Rectal smooth muscle tissue (tissue), 1 donor: ENCODE measurements at regions not wholly inside any gene's neighbourhood (a gene's known extent, or its start where the extent isn't known, plus 50 kb on each side); places are given as distances from the start of the nearest gene placed in this dataset.
"Not testable (repeated sequence)": the region's sequence is repeated elsewhere in the genome, so short reads cannot be mapped to it uniquely, and the experiment has no call there.

Source experiments
- H3K27ac ChIP-seq: one replicate; pipeline ENCODE4 v1.7.0; 2013; ENCODE audit warnings: low read depth, low read length, inconsistent platforms
- H3K27me3 ChIP-seq: one replicate; pipeline ENCODE4 v1.7.0; 2013; ENCODE audit warnings: low read length; ENCODE audit not compliant: control insufficient read depth, insufficient read depth
- H3K36me3 ChIP-seq: one replicate; pipeline ENCODE4 v1.7.0; 2013; ENCODE audit warnings: low read length; ENCODE audit not compliant: control insufficient read depth, insufficient read depth
- H3K4me1 ChIP-seq: one replicate; pipeline ENCODE4 v1.7.0; 2013; ENCODE audit warnings: low read length; ENCODE audit not compliant: control insufficient read depth, insufficient read depth
- H3K4me3 ChIP-seq: one replicate; pipeline ENCODE4 v1.7.0; 2013; ENCODE audit warnings: low read length
- H3K9ac ChIP-seq: one replicate; pipeline ENCODE4 v1.7.0; 2013; ENCODE audit warnings: low read length

GRCh38 chr6:114638341-114638740, 295.5 kb upstream of the HS3ST5 start:
- Histone ChIP-seq H3K27me3 (no peaks in the 10 kb centered on the region), H3K4me3 (no peak overlapping the region), H3K9ac (no peak overlapping the region), H3K27ac (no peak overlapping the region), H3K4me1 (no peaks in the 10 kb centered on the region), H3K36me3 (no peaks in the 10 kb centered on the region)

GRCh38 chr6:114634016-114634415, 291.2 kb upstream of the HS3ST5 start:
- Histone ChIP-seq H3K27ac (no peak overlapping the region), H3K27me3 (no peaks in the 10 kb centered on the region), H3K4me1 (no peaks in the 10 kb centered on the region), H3K36me3 (no peaks in the 10 kb centered on the region), H3K4me3 (no peak overlapping the region), H3K9ac (no peak overlapping the region)

GRCh38 chr6:114626226-114626625, 283.4 kb upstream of the HS3ST5 start:
- not testable (repeated sequence) for H3K27ac ChIP-seq, H3K27me3 ChIP-seq, H3K9ac ChIP-seq, H3K4me3 ChIP-seq, H3K36me3 ChIP-seq, H3K4me1 ChIP-seq

GRCh38 chr6:114619621-114620200, 276.9 kb upstream of the HS3ST5 start:
- Histone ChIP-seq H3K4me3 (no peak overlapping the region), H3K27ac (no peak overlapping the region), H3K27me3 (no peaks in the 10 kb centered on the region), H3K9ac (no peak overlapping the region), H3K36me3 (no peaks in the 10 kb centered on the region), H3K4me1 (no peaks in the 10 kb centered on the region)

- no peak overlapping the region for H3K27ac ChIP-seq
- no peaks in the 10 kb centered on the region for H3K4me1 ChIP-seq
- no peaks in the 10 kb centered on the region for H3K27me3 ChIP-seq
- H3K4me3 ChIP-seq = no peak overlapping the region
- H3K36me3 ChIP-seq = no peaks in the 10 kb centered on the region
- no peak overlapping the region for H3K9ac ChIP-seq
Observed at GRCh38 chr6:114611696-114612095, 268.9 kb upstream of the HS3ST5 start.

GRCh38 chr6:114608091-114608490, 265.3 kb upstream of the HS3ST5 start:
- Histone ChIP-seq H3K36me3 (no peaks in the 10 kb centered on the region), H3K27ac (no peak overlapping the region), H3K4me3 (no peak overlapping the region), H3K9ac (no peak overlapping the region), H3K27me3 (no peaks in the 10 kb centered on the region), H3K4me1 (no peaks in the 10 kb centered on the region)

GRCh38 chr6:114605656-114606055, 262.8 kb upstream of the HS3ST5 start:
- Histone ChIP-seq H3K27ac (no peak overlapping the region), H3K4me3 (no peak overlapping the region), H3K9ac (no peak overlapping the region), H3K36me3 (no peaks in the 10 kb centered on the region), H3K27me3 (no peaks in the 10 kb centered on the region), H3K4me1 (no peaks in the 10 kb centered on the region)

GRCh38 chr6:114600381-114600780, 257.6 kb upstream of the HS3ST5 start:
- Histone ChIP-seq H3K4me1 (no peaks in the 10 kb centered on the region), H3K4me3 (no peak overlapping the region), H3K36me3 (no peaks in the 10 kb centered on the region), H3K27ac (no peak overlapping the region), H3K9ac (no peak overlapping the region), H3K27me3 (no peaks in the 10 kb centered on the region)

GRCh38 chr6:114595591-114595990, 252.8 kb upstream of the HS3ST5 start:
- H3K27me3 ChIP-seq = no peaks in the 10 kb centered on the region
- no peaks in the 10 kb centered on the region for H3K36me3 ChIP-seq
- H3K4me1 ChIP-seq = no peaks in the 10 kb centered on the region
- H3K4me3 ChIP-seq = no peak overlapping the region
- H3K9ac ChIP-seq = no peak overlapping the region
- H3K27ac ChIP-seq = no peak overlapping the region

- Histone ChIP-seq H3K27me3 (no peaks in the 10 kb centered on the region), H3K9ac (no peak overlapping the region), H3K4me3 (no peak overlapping the region), H3K4me1 (no peaks in the 10 kb centered on the region), H3K27ac (no peak overlapping the region), H3K36me3 (no peaks in the 10 kb centered on the region)
Observed at GRCh38 chr6:114595186-114595585, 252.4 kb upstream of the HS3ST5 start.

GRCh38 chr6:114592506-114592905, 249.7 kb upstream of the HS3ST5 start:
- no peak overlapping the region for H3K4me3 ChIP-seq
- no peak overlapping the region for H3K9ac ChIP-seq
- H3K27me3 ChIP-seq = no peaks in the 10 kb centered on the region
- no peak overlapping the region for H3K27ac ChIP-seq
- no peaks in the 10 kb centered on the region for H3K36me3 ChIP-seq
- H3K4me1 ChIP-seq = no peaks in the 10 kb centered on the region

- Histone ChIP-seq H3K4me3 (no peak overlapping the region), H3K9ac (no peak overlapping the region), H3K36me3 (no peaks in the 10 kb centered on the region), H3K4me1 (no peaks in the 10 kb centered on the region), H3K27me3 (no peaks in the 10 kb centered on the region), H3K27ac (no peak overlapping the region)
Observed at GRCh38 chr6:114588726-114589125, 245.9 kb upstream of the HS3ST5 start.

GRCh38 chr6:114586298-114586697, 243.5 kb upstream of the HS3ST5 start:
- no peaks in the 10 kb centered on the region for H3K27me3 ChIP-seq
- H3K36me3 ChIP-seq = no peaks in the 10 kb centered on the region
- H3K27ac ChIP-seq = no peak overlapping the region
- H3K4me1 ChIP-seq = no peaks in the 10 kb centered on the region
- H3K4me3 ChIP-seq = no peak overlapping the region
- no peak overlapping the region for H3K9ac ChIP-seq
